Heart right ventricle (tissue), 16 donors: ENCODE measurements at regions not wholly inside any gene's neighbourhood (a gene's known extent, or its start where the extent isn't known, plus 50 kb on each side); places are given as distances from the start of the nearest gene placed in this dataset.

Experiments used
- ATAC-seq, 8 donors: fragments of 200-7000 bp; cut with Tn5 transposase; one replicate each; pipeline ENCODE4 v1.9.1; 2020; ENCODE audit warnings: mild to moderate bottlenecking in 8 of 8, moderate library complexity in 8 of 8, moderate number of reproducible peaks in 1 of 8
- DNase-seq, 2 donors: peaks; one replicate each; pipeline ENCODE4 v3.0.0-alpha.2; 2020
- H3K27ac ChIP-seq, 10 donors: fragments of 200-600 bp; sonication (generic) in 2 of 10; one replicate each; pipeline versions ENCODE4 v1.5.0 to v1.8.0; 2020 to 2022; ENCODE audit warnings: mild to moderate bottlenecking in 3 of 10
- H3K27me3 ChIP-seq, 7 donors: fragments of 200-600 bp; one replicate each; pipeline ENCODE4 v1.8.0; 2021 to 2022; ENCODE audit warnings: mild to moderate bottlenecking in 2 of 7
- H3K36me3 ChIP-seq, 9 donors: fragments of 200-600 bp; sonication (generic) in 1 of 9; one replicate each; pipeline versions ENCODE4 v1.5.0 to v1.8.0; 2020 to 2022; ENCODE audit warnings: mild to moderate bottlenecking in 2 of 9
- H3K4me1 ChIP-seq, 9 donors: fragments of 200-600 bp; sonication (generic) in 1 of 9; one replicate each; pipeline versions ENCODE4 v1.5.0 to v1.8.0; 2020 to 2022; ENCODE audit warnings: mild to moderate bottlenecking in 4 of 9
- H3K4me3 ChIP-seq, 10 donors: fragments of 200-600 bp; sonication (generic) in 2 of 10; one replicate each; pipeline versions ENCODE4 v1.5.0 to v1.8.0; 2020 to 2022; ENCODE audit warnings: mild to moderate bottlenecking in 7 of 10, moderate library complexity in 2 of 10
- H3K9me3 ChIP-seq, 11 donors: fragments of 200-600 bp in 10 of 11; sonication (generic) in 2 of 11; one replicate each; pipeline versions ENCODE4 v1.5.0 to v1.8.0; 2013 to 2022; ENCODE audit warnings: mild to moderate bottlenecking in 2 of 11, control low read depth in 1 of 11, moderate library complexity in 1 of 11
- CTCF ChIP-seq, 9 donors: fragments of 200-600 bp; sonication (generic) in 2 of 9; IDR thresholded peaks; one replicate each; pipeline versions ENCODE4 v1.5.0 to v1.8.0; 2021 to 2022; ENCODE audit warnings: antibody characterized with exemption in 9 of 9, mild to moderate bottlenecking in 5 of 9, moderate library complexity in 1 of 9
- WGBS, 2 donors: extraction: QIAGEN DNeasy Blood & Tissue Kit; methylation state at CpG; one replicate each; pipeline ENCODE4 v1.1.7; 2013; ENCODE audit warnings: inconsistent platforms in 1 of 2; 5-methylcytosine and 5-hydroxymethylcytosine counted together
- intact Hi-C, 10 donors: fragments of 100-400 bp; cut with DNase I; formaldehyde crosslinking; loops; one replicate each; pipeline versions ENCODE4 v1.11.1 to v1.14.2; 2022
- donor health status: Arrhythmogenic right ventricular cardiomyopathy.
- donor health status: ischemic (EF 13 %, LVEDD 7.1; RV severe dilation, severe dysfunction).
- donor health status: healthy with polysubstance abuse.
- donor health status: DM: no; HTN: yes; CAD: no.
- donor health status: DM: no; HTN: no; CAD: no.
- donor health status: ischemic (EF 25% LVEDD 6.9; RV normal size, moderate dysfunction).
- donor health status: ischemic (EF 25% LVEDD 5.7; RV mildly dilated, moderate dysfunction).
- donor health status: healthy.
- donor health status: DM: yes; HTN: yes; CAD: no.
- donor health status: Ischemic cardiomyopathy.
- donor health status: ischemic (EF 35%, LVEDD 5.7; RV mildly dilated, moderate dysfunction).
- donor health status: nonischemic (EF 11% LVEDD 7.7; RV severe dilation, severe dysfunction).
- donor health status: DM: yes; HTN: yes; CAD: no.
- donor health status: PGD.
- donor health status: ischemic (EF 29% LVEDD 5.4; RV normal size, mild dysfunction).
- donor health status: nonischemic (EF 23%, LVEDD 6.1; RV moderate dilation, normal function).

GRCh38 chr2:235264512-235264911, 229.3 kb upstream of the AGAP1 start:
- WGBS, 2 donors: 82 to 85% methylated on average over 8 of the region's 8 CpGs
- no peak overlapping the region for H3K4me3 ChIP-seq
- intact Hi-C loops: loop anchor here in 1 of 10 donors (10.0 kb wide), 1 partner anchor 330 kb away; no protein-coding TSS in a partner anchor

GRCh38 chr2:235265348-235265965, 228.4 kb upstream of the AGAP1 start:
- peak overlapping the region in 1 of 10 donors; percentile 72 for H3K27ac ChIP-seq
- WGBS, 2 donors: 66 to 76% methylated on average over 9 of the region's 9 CpGs
- intact Hi-C loops: loop anchor here in 1 of 10 donors (10.0 kb wide), 1 partner anchor 329 kb away; no protein-coding TSS in a partner anchor
- DNase-seq (no peak), ATAC-seq (peak in 1 of 8 donors; percentile 19)
- TF ChIP-seq CTCF (IDR thresholded peaks at IDR 0.05): no peak
- H3K36me3 ChIP-seq: no peaks in the 10 kb centered on the region
- H3K4me1 ChIP-seq: peaks cover 0 to 17% (median 4%) of the 10 kb centered on the region in 9 donors
- H3K4me3 ChIP-seq: no peak overlapping the region
- no peaks in the 10 kb centered on the region for H3K9me3 ChIP-seq
- H3K27me3 ChIP-seq: peaks cover 0 to 40% (median 21%) of the 10 kb centered on the region in 7 donors

More at GRCh38 chr2:235264512-235264911, 229.3 kb upstream of the AGAP1 start:
- Histone ChIP-seq H3K27ac (peak overlapping the region in 4 of 10 donors; percentile 54 to 72 (median 70)), H3K36me3 (no peaks in the 10 kb centered on the region), H3K27me3 (peaks cover 0 to 33% (median 20%) of the 10 kb centered on the region in 7 donors), H3K4me1 (peaks cover 0 to 17% (median 4%) of the 10 kb centered on the region in 9 donors), H3K9me3 (no peaks in the 10 kb centered on the region)
- DNase-seq: no peak
- no peak for TF ChIP-seq CTCF (IDR thresholded peaks at IDR 0.05)
- ATAC-seq: no peak

GRCh38 chr2:235267251-235267650, 226.6 kb upstream of the AGAP1 start:
- H3K27ac ChIP-seq: no peak overlapping the region
- DNase-seq: no peak
- intact Hi-C loops: loop anchor here in 1 of 10 donors (10.0 kb wide), 1 partner anchor 328 kb away; no protein-coding TSS in a partner anchor
- H3K4me1 ChIP-seq: peaks cover 0 to 17% (median 4%) of the 10 kb centered on the region in 9 donors
- H3K36me3 ChIP-seq: no peaks in the 10 kb centered on the region
- no peak for TF ChIP-seq CTCF (IDR thresholded peaks at IDR 0.05)
- no peaks in the 10 kb centered on the region for H3K9me3 ChIP-seq
- H3K4me3 ChIP-seq: no peak overlapping the region
- ATAC-seq: no peak
- 66 to 84% methylated on average over 3 of the region's 3 CpGs for WGBS, 2 donors
- peaks cover 0 to 43% (median 30%) of the 10 kb centered on the region in 7 donors for H3K27me3 ChIP-seq

- TF ChIP-seq CTCF (IDR thresholded peaks at IDR 0.05): no peak
- Histone ChIP-seq H3K9me3 (no peaks in the 10 kb centered on the region), H3K4me1 (peaks cover 0 to 12% (median 4%) of the 10 kb centered on the region in 9 donors), H3K27ac (no peak overlapping the region), H3K36me3 (no peaks in the 10 kb centered on the region), H3K27me3 (peaks cover 0 to 38% (median 24%) of the 10 kb centered on the region in 7 donors), H3K4me3 (no peak overlapping the region)
- 54 to 59% methylated on average over 7 of the region's 7 CpGs for WGBS, 2 donors
- DNase-seq: no peak
- intact Hi-C loops: loop anchor here in 1 of 10 donors (10.0 kb wide), 1 partner anchor 326 kb away; no protein-coding TSS in a partner anchor
- ATAC-seq: no peak
Measured at GRCh38 chr2:235268535-235268934, 225.3 kb upstream of the AGAP1 start.
